ENCODE measurements at regions not wholly inside any gene's neighbourhood (a gene's known extent, or its start where the extent isn't known, plus 50 kb on each side); places are given as distances from the start of the nearest gene placed in this dataset.

DNA sequence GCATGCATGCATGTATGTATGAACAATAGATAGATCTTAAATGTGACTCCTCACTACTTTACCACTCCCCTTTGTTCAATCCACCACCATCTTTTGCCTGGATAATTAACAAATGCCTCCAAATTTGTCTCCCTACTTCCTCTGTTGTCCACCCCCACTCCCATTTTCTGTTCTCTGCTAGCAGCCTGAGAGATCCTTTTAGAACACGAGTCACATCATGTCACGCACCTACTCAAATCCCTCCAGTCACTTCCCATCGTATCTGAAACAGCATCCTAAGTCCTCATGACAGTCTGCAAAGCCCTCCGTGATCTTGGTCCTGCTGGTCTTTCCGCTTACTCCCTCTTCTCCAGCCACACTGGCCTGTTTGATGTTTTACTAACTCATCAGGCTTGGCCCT, 527.3 kb downstream of the EPHA4 start:
- Histone ChIP-seq H3K4me3 (ENCODE audit: low read length) (no peak overlapping the region), H3K9me3 (ENCODE audit: control insufficient read depth in 1 of 2, insufficient read depth in 1 of 2, low read length in 2 of 2) (no peaks in the 10 kb centered on the region), H3K27me3 (ENCODE audit: control insufficient read depth in 1 of 2, insufficient read depth in 2 of 2, low read length in 2 of 2) (no peaks in the 10 kb centered on the region), H3K4me1 (ENCODE audit: insufficient read depth, low read length) (no peaks in the 10 kb centered on the region), H3K36me3 (ENCODE audit: insufficient read depth, low read length) (no peaks in the 10 kb centered on the region), H3K27ac (ENCODE audit: low read depth in 1 of 2, low read length in 2 of 2) (no peak overlapping the region)
- ChIA-PET POLR2A (no interaction called here), CTCF (no interaction called here)
- no peak for TF ChIP-seq CTCF (IDR thresholded peaks at IDR 0.05)
- no peaks in the 10 kb centered on the region for H3K36me3 Mint-ChIP-seq (ENCODE audit: low read depth)
- no peaks in the 10 kb centered on the region for H3K4me1 Mint-ChIP-seq (ENCODE audit: low read depth)
- intact Hi-C loops (cut with DNase I, micrococcal nuclease) = no loop called here
- DNase-seq (no peak), ATAC-seq (ENCODE audit: poor library complexity) (no peak)
- no peak overlapping the region for H3K27ac Mint-ChIP-seq
- H3K4me3 Mint-ChIP-seq = no peak overlapping the region
- H3K9me3 Mint-ChIP-seq = no peaks in the 10 kb centered on the region
- H3K27me3 Mint-ChIP-seq = no peaks in the 10 kb centered on the region

DNA sequence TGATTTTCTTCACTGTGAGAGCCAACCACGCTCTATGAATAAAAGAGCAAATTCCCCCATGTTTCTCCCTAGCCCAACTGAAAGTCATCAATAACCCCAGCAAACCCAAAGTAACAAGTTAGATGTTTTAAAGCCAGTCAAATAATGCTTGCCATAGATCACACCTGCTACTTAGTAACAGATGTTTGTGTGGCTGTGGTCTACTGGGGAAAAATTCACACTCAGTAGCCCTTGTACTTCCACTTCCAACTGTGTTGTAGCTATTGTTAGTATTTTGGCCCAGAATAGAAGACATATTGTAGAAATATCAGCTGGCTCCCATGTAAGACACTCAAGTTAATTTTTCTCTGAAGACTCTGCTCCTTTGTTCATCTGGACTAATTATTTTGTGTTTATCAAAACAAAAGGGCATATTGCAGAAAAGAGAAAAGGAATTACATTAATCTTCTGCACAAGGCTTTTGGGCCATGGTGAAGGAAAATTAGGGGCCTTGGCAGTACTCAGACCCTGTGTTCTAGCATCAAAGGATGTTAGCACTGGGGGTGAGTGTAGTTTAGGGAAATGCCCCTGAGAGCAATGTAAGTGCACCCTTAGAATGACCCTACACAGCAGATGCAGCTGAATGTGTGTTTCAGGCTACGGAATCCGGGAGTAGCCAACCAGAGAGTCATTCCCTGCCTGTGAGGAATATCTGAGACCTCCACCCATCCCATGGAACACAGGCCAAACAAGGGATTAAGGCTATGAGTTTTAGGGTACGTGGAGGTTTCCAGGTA, 521.9 kb downstream of the EPHA4 start:
- no peaks in the 10 kb centered on the region for H3K9me3 Mint-ChIP-seq

DNA sequence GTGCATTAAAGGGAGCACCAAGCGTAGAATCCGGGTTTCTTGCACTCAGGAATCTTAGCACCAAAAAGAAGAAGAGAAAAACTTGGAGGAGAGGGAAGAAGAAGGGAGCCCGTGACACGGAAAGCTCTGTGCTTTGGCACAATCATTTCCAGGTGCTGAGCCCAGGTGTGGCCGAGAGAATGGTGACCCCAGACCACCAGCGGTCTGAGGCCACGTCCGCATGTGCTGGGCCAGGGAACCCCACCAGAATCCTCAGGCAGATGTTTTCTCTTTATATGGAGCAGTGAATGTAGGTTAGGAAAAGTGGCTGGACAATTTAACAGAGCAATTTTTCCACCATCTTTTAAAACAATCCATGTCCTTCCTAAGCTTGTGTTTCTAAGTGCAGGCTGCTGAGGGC, 520.9 kb downstream of the EPHA4 start:
- Mint-ChIP-seq H3K27me3 (no peaks in the 10 kb centered on the region), H3K9me3 (no peaks in the 10 kb centered on the region), H3K4me3 (no peak overlapping the region), H3K4me1 (ENCODE audit: low read depth) (no peaks in the 10 kb centered on the region), H3K36me3 (ENCODE audit: low read depth) (no peaks in the 10 kb centered on the region), H3K27ac (no peak overlapping the region)
- no peak for TF ChIP-seq CTCF (IDR thresholded peaks at IDR 0.05)
- H3K4me1 ChIP-seq (ENCODE audit: insufficient read depth, low read length) = no peaks in the 10 kb centered on the region
- H3K27ac ChIP-seq (ENCODE audit: low read depth in 1 of 2, low read length in 2 of 2) = no peak overlapping the region
- intact Hi-C loops (cut with DNase I, micrococcal nuclease) = no loop called here
- ChIA-PET POLR2A (no interaction called here), CTCF (no interaction called here)
- ATAC-seq (ENCODE audit: poor library complexity) (no peak), DNase-seq (no peak)
- no peaks in the 10 kb centered on the region for H3K36me3 ChIP-seq (ENCODE audit: insufficient read depth, low read length)
- H3K9me3 ChIP-seq (ENCODE audit: control insufficient read depth in 1 of 2, insufficient read depth in 1 of 2, low read length in 2 of 2) = no peaks in the 10 kb centered on the region
- H3K4me3 ChIP-seq (ENCODE audit: low read length) = no peak overlapping the region
- H3K27me3 ChIP-seq (ENCODE audit: control insufficient read depth in 1 of 2, insufficient read depth in 2 of 2, low read length in 2 of 2) = no peaks in the 10 kb centered on the region

More for the DNA sequence above, 521.9 kb downstream of the EPHA4 start:
- H3K4me1 Mint-ChIP-seq (ENCODE audit: low read depth) = no peaks in the 10 kb centered on the region
- Histone ChIP-seq H3K4me3 (ENCODE audit: low read length) (no peak overlapping the region), H3K27ac (ENCODE audit: low read depth in 1 of 2, low read length in 2 of 2) (no peak overlapping the region), H3K9me3 (ENCODE audit: control insufficient read depth in 1 of 2, insufficient read depth in 1 of 2, low read length in 2 of 2) (no peaks in the 10 kb centered on the region), H3K27me3 (ENCODE audit: control insufficient read depth in 1 of 2, insufficient read depth in 2 of 2, low read length in 2 of 2) (no peaks in the 10 kb centered on the region), H3K36me3 (ENCODE audit: insufficient read depth, low read length) (no peaks in the 10 kb centered on the region), H3K4me1 (ENCODE audit: insufficient read depth, low read length) (no peaks in the 10 kb centered on the region)
- H3K27ac Mint-ChIP-seq = no peak overlapping the region
- ChIA-PET POLR2A (no interaction called here), CTCF (no interaction called here)
- no peak for DNase-seq
- no peak for TF ChIP-seq CTCF (IDR thresholded peaks at IDR 0.05)
- H3K36me3 Mint-ChIP-seq (ENCODE audit: low read depth) = no peaks in the 10 kb centered on the region
- H3K27me3 Mint-ChIP-seq = no peaks in the 10 kb centered on the region
- ATAC-seq (ENCODE audit: poor library complexity) = no peak
- H3K4me3 Mint-ChIP-seq = no peak overlapping the region
- intact Hi-C loops (cut with DNase I, micrococcal nuclease) = no loop called here
